ENCODE measurements at regions not wholly inside any gene's neighbourhood (a gene's known extent, or its start where the extent isn't known, plus 50 kb on each side); places are given as distances from the start of the nearest gene placed in this dataset.

DNA sequence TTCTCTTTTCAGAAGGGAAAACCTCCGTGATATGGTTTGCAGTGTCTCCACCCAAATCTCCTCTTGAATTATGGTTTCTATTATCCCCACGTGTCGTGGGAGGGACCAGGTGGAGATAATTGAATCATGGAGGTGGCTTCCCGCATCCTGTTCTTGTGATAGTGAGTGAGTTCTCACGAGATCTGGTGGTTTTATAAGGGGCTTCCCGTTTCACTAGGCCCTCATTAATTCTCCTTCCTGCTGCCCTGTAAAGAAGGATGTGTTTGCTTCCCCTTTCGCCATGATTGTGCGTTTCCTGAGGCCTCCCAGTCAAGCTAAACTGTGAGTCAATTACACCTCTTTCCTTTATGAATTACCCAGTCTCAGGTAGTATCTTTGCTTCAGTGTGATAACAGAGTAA lies 692.7 kb upstream of the GRM7 start:
- H3K36me3 ChIP-seq = no peaks in the 10 kb centered on the region
- H3K27ac ChIP-seq = no peak overlapping the region
- no peak for DNase-seq
- no peaks in the 10 kb centered on the region for H3K27me3 ChIP-seq
- H3K9me3 ChIP-seq = no peaks in the 10 kb centered on the region
- TF ChIP-seq POLR2AphosphoS5 (IDR thresholded peaks at IDR 0.05) (no peak), CTCF (IDR thresholded peaks at IDR 0.05) (no peak), EP300 (IDR thresholded peaks at IDR 0.05) (no peak), POLR2A (IDR thresholded peaks at IDR 0.05) (no peak)
- H3K4me1 ChIP-seq = no peaks in the 10 kb centered on the region
- intact Hi-C loops (cut with DNase I; ENCODE audit: low total_unique reads) = no loop called here
- WGBS, 5 donors = 62 to 70% (median 70%) methylated on average over 8 of the region's 8 CpGs
- H3K4me3 ChIP-seq = no peak overlapping the region

GRCh38 chr3:6172871-6173642 lies 687.9 kb upstream of the GRM7 start:
- H3K27ac ChIP-seq = no peak overlapping the region
- H3K4me1 ChIP-seq = no peaks in the 10 kb centered on the region
- no peak for TF ChIP-seq EP300 (IDR thresholded peaks at IDR 0.05)
- no peak for TF ChIP-seq POLR2A (IDR thresholded peaks at IDR 0.05)
- TF ChIP-seq CTCF (IDR thresholded peaks at IDR 0.05) = no peak
- TF ChIP-seq POLR2AphosphoS5 (IDR thresholded peaks at IDR 0.05) = no peak
- WGBS, 5 donors = 68 to 79% (median 72%) methylated on average over 6 of the region's 6 CpGs
- H3K36me3 ChIP-seq = no peaks in the 10 kb centered on the region
- H3K27me3 ChIP-seq = no peaks in the 10 kb centered on the region
- no peaks in the 10 kb centered on the region for H3K9me3 ChIP-seq
- DNase-seq = no peak
- no peak overlapping the region for H3K4me3 ChIP-seq
- intact Hi-C loops (cut with DNase I; ENCODE audit: low total_unique reads) = no loop called here

- no peak for TF ChIP-seq EP300 (IDR thresholded peaks at IDR 0.05)
- TF ChIP-seq CTCF (IDR thresholded peaks at IDR 0.05) = no peak
- TF ChIP-seq POLR2AphosphoS5 (IDR thresholded peaks at IDR 0.05) = no peak
- TF ChIP-seq POLR2A (IDR thresholded peaks at IDR 0.05) = no peak
- Histone ChIP-seq H3K27me3 (no peaks in the 10 kb centered on the region), H3K36me3 (no peaks in the 10 kb centered on the region), H3K9me3 (no peaks in the 10 kb centered on the region), H3K4me3 (no peak overlapping the region), H3K27ac (no peak overlapping the region), H3K4me1 (no peaks in the 10 kb centered on the region)
- 67 to 86% (median 79%) methylated on average over 1 of the region's 1 CpG for WGBS, 5 donors
- DNase-seq = no peak
- intact Hi-C loops (cut with DNase I; ENCODE audit: low total_unique reads) = no loop called here
Measured at GRCh38 chr3:6177417-6177816, 683.5 kb upstream of the GRM7 start.

- no peak for DNase-seq
- intact Hi-C loops (cut with DNase I; ENCODE audit: low total_unique reads) = no loop called here
- WGBS, 5 donors = 71 to 89% (median 85%) methylated on average over 3 of the region's 3 CpGs
Measured at GRCh38 chr3:6179761-6180160, 681.2 kb upstream of the GRM7 start.

More at GRCh38 chr3:6179761-6180160, 681.2 kb upstream of the GRM7 start:
- no peak for TF ChIP-seq EP300 (IDR thresholded peaks at IDR 0.05)
- no peak for TF ChIP-seq POLR2AphosphoS5 (IDR thresholded peaks at IDR 0.05)
- no peak for TF ChIP-seq POLR2A (IDR thresholded peaks at IDR 0.05)
- TF ChIP-seq CTCF (IDR thresholded peaks at IDR 0.05) = no peak
- H3K4me1 ChIP-seq = no peaks in the 10 kb centered on the region
- no peak overlapping the region for H3K4me3 ChIP-seq
- H3K36me3 ChIP-seq = no peaks in the 10 kb centered on the region
- H3K27ac ChIP-seq = no peak overlapping the region
- no peaks in the 10 kb centered on the region for H3K9me3 ChIP-seq
- no peaks in the 10 kb centered on the region for H3K27me3 ChIP-seq

Data from stomach (tissue), 8 donors.